ENCODE measurements at regions not wholly inside any gene's neighbourhood (a gene's known extent, or its start where the extent isn't known, plus 50 kb on each side); places are given as distances from the start of the nearest gene placed in this dataset.
A peak's percentile ranks its signal among the peaks of the same experiment; 100 is the strongest.

- no peak for DNase-seq (ENCODE audit: extremely low spot score, unreplicated experiment)
- TF ChIP-seq CTCF (IDR thresholded peaks at IDR 0.05): no peak
- Mint-ChIP-seq H3K4me3 (ENCODE audit: unreplicated experiment) (no peak overlapping the region), H3K36me3 (ENCODE audit: unreplicated experiment) (no peaks in the 10 kb centered on the region), H3K4me1 (ENCODE audit: unreplicated experiment) (peaks cover 47% of the 10 kb centered on the region), H3K27me3 (ENCODE audit: unreplicated experiment) (no peaks in the 10 kb centered on the region), H3K9me3 (ENCODE audit: unreplicated experiment) (no peaks in the 10 kb centered on the region), H3K27ac (ENCODE audit: unreplicated experiment) (peak overlapping the region; percentile 93)
These were observed 676.0 kb upstream of the MARCKS start for GRCh38 chr6:113181164-113181563.

GRCh38 chr6:113182370-113183141 is 674.6 kb upstream of the MARCKS start:
- peak overlapping the region; percentile 93 for H3K27ac Mint-ChIP-seq (ENCODE audit: unreplicated experiment)
- H3K4me3 Mint-ChIP-seq (ENCODE audit: unreplicated experiment): no peak overlapping the region
- DNase-seq (ENCODE audit: extremely low spot score, unreplicated experiment): no peak
- TF ChIP-seq CTCF (IDR thresholded peaks at IDR 0.05): peak; percentile 36
- peaks cover 53% of the 10 kb centered on the region for H3K4me1 Mint-ChIP-seq (ENCODE audit: unreplicated experiment)
- H3K9me3 Mint-ChIP-seq (ENCODE audit: unreplicated experiment): no peaks in the 10 kb centered on the region
- no peaks in the 10 kb centered on the region for H3K27me3 Mint-ChIP-seq (ENCODE audit: unreplicated experiment)
- no peaks in the 10 kb centered on the region for H3K36me3 Mint-ChIP-seq (ENCODE audit: unreplicated experiment)

- peak; percentile 33 for TF ChIP-seq CTCF (IDR thresholded peaks at IDR 0.05)
- no peak for DNase-seq (ENCODE audit: extremely low spot score, unreplicated experiment)
- no peaks in the 10 kb centered on the region for H3K27me3 Mint-ChIP-seq (ENCODE audit: unreplicated experiment)
- no peaks in the 10 kb centered on the region for H3K36me3 Mint-ChIP-seq (ENCODE audit: unreplicated experiment)
- no peak overlapping the region for H3K4me3 Mint-ChIP-seq (ENCODE audit: unreplicated experiment)
- peaks cover 58% of the 10 kb centered on the region for H3K4me1 Mint-ChIP-seq (ENCODE audit: unreplicated experiment)
- H3K27ac Mint-ChIP-seq (ENCODE audit: unreplicated experiment): peak overlapping the region; percentile 93
- H3K9me3 Mint-ChIP-seq (ENCODE audit: unreplicated experiment): no peaks in the 10 kb centered on the region
These were observed 672.9 kb upstream of the MARCKS start for GRCh38 chr6:113184291-113184690.

- Mint-ChIP-seq H3K4me1 (ENCODE audit: unreplicated experiment) (peaks cover 58% of the 10 kb centered on the region), H3K27ac (ENCODE audit: unreplicated experiment) (peak overlapping the region; percentile 93), H3K36me3 (ENCODE audit: unreplicated experiment) (no peaks in the 10 kb centered on the region), H3K9me3 (ENCODE audit: unreplicated experiment) (no peaks in the 10 kb centered on the region), H3K27me3 (ENCODE audit: unreplicated experiment) (no peaks in the 10 kb centered on the region), H3K4me3 (ENCODE audit: unreplicated experiment) (no peak overlapping the region)
- no peak for TF ChIP-seq CTCF (IDR thresholded peaks at IDR 0.05)
- no peak for DNase-seq (ENCODE audit: extremely low spot score, unreplicated experiment)
These were observed 672.4 kb upstream of the MARCKS start for GRCh38 chr6:113184736-113185135.

GRCh38 chr6:113185299-113185698 is 671.8 kb upstream of the MARCKS start:
- TF ChIP-seq CTCF (IDR thresholded peaks at IDR 0.05): no peak
- no peak for DNase-seq (ENCODE audit: extremely low spot score, unreplicated experiment)
- peaks cover 56% of the 10 kb centered on the region for H3K4me1 Mint-ChIP-seq (ENCODE audit: unreplicated experiment)
- no peaks in the 10 kb centered on the region for H3K36me3 Mint-ChIP-seq (ENCODE audit: unreplicated experiment)
- no peaks in the 10 kb centered on the region for H3K27me3 Mint-ChIP-seq (ENCODE audit: unreplicated experiment)
- no peaks in the 10 kb centered on the region for H3K9me3 Mint-ChIP-seq (ENCODE audit: unreplicated experiment)
- H3K27ac Mint-ChIP-seq (ENCODE audit: unreplicated experiment): peak overlapping the region; percentile 93
- H3K4me3 Mint-ChIP-seq (ENCODE audit: unreplicated experiment): no peak overlapping the region

Measured in osteocyte (in vitro differentiated cells).